Fibroblast of peridontal ligament (primary cell): ENCODE measurements at regions not wholly inside any gene's neighbourhood (a gene's known extent, or its start where the extent isn't known, plus 50 kb on each side); places are given as distances from the start of the nearest gene placed in this dataset.
"Not testable (repeated sequence)": the region's sequence is repeated elsewhere in the genome, so short reads cannot be mapped to it uniquely, and the experiment has no call there.

ENCODE experiments used
- DNase-seq: peaks from one replicate; pipeline ENCODE4 v3.0.0-alpha.2; 2010; ENCODE audit errors: extremely low read depth

DNA sequence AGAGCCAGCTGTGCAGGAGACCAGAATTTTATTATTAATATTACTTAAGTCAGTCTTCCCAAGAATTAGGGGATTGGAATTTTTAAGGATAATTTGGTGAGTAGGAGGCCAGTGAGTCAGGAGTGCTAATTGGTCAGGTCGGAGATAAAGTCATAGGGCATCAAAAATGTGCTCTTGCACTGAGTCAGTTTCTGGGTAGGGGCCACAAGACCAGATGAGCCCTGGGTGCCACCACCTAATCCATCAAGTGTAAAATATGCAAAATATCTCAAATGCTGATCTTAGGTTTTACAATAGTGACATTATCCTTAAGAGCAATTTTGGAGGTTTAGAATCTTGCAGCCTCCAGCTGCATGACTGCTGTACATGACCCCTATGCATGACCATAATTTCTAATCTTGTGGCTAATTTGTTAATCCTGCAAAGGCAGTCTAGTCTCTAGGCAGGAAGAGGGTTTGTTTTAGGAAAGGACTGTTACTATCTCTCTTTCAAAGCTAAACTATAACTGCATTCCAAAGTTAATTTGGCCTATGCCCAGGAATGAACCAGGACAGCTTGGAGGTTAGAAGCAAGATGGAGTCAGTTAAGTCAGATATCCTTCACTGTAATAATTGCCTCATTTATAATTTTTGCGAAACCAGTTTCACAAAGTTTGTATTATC, 215.9 kb downstream of the RNF152 start:
- DNase-seq: no peak

DNA sequence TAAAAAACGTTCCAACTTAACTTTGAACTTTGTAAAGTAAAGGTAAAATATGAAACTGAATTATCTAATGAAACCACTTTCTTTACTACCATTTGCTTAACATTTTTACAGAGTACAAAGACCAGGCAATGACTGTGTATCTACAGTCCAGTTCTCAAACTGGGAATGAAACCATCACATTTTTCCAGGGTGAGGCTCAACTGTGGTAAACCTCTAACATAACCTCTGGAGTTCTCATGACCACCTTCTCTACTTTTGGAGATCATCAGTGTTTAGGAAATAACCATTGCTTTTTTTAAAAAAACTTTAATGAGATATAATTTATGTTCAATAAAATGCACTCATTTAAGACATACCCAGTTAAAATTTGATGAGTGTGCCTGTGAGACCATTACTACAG, 223.5 kb downstream of the RNF152 start:
- DNase-seq: peak; percentile 38

DNA sequence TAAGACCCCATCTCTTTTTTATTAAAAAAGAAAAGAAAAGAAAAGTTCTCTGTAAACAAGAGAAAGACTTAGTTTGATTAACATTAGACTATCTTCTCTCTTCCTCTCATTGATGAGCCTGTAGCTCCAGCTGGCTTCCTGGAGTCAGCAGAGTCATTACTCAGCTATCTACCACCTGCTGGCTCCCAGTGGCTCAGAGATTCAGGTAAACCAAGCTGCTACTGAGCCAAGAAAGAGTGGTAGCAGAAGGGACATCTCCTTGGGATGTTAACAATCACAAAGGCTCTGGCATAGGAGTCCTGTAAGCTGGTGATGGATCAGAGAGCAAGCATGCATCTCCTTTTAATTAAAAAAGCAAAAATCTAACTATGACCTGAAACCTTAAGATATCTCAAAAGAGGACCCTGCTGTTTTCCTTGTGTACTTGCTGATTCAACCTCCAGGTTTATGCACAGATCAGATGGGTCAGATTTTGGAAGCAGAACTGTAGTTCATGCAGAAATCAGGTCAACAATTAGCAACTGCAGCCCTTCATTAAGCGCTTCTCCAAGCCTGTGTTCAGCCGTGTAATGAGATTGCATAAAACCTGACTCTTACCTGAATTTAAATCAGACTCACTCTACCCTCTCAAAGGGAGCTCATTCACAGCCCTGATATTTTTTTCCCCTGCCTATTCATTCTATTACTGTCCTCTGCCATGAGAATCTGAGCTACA, 225.8 kb downstream of the RNF152 start:
- DNase-seq: no peak

DNA sequence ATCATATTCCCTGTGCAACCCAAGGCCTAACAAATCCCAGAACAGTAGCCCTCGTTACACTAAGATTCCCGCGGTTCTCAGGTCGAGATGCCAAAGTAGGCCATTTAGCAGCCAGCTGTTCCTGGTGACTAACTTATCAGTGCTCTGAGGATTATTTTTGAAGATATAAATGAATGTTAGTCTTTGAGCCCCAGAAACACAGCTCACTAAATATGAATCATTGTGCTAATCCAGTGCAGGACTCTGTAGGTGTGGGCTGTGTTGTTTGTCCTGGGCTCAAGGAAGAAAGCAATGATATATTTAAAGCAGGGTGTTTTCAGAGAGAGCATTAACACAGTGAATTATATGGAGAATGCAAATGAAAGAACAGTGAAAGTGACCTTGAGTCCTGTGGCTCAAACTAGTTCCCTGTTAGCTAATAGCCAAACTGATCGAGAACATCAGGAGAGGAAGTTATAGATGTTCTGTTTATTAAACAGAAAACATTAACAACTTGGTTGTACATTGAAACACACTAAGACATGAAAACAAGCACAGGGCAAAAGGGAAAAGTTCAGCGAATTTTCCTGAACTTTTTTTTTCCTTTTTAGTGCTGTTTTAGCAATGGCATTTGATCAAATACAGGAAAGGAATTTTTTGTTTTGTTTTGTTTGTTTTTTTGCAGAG, 228.3 kb downstream of the RNF152 start:
- DNase-seq: no peak

DNA sequence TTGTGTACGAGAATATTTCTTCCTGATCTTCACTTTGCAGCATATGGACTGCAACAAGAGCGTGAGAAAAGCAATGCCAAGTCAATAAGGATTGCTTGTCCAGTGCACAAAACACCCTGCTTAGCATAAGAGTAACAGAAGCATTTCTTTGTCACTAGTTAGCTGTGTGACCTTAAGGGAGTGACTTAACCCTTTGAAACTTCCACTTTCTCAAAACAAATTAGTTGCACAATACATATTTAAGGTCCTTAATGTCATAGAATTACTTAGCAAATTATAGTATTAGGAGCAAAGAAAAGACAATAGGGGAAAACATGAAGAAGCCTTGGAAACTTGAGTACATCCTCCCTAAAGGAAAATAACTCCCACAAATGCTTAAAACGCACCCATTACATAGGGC, 230.1 kb downstream of the RNF152 start:
- DNase-seq: no peak

DNA sequence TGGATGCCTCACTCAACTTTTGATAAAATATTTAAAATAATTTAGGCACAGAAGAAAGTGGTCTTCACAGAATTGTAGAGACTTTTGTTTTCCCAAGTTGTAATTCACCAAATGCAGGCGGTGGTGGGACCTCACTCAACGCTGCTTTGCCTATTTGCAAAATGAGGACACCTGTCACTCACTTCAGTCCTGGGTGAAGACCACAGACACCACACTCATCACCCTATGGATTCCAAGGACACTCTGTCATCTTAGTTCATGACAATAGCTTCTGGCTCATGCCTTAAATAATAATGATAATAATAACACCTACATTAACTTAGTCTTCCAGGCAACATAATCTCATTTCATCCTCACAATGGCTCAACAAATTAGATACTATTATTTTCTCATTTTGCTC, 234.4 kb downstream of the RNF152 start:
- no peak for DNase-seq

DNA sequence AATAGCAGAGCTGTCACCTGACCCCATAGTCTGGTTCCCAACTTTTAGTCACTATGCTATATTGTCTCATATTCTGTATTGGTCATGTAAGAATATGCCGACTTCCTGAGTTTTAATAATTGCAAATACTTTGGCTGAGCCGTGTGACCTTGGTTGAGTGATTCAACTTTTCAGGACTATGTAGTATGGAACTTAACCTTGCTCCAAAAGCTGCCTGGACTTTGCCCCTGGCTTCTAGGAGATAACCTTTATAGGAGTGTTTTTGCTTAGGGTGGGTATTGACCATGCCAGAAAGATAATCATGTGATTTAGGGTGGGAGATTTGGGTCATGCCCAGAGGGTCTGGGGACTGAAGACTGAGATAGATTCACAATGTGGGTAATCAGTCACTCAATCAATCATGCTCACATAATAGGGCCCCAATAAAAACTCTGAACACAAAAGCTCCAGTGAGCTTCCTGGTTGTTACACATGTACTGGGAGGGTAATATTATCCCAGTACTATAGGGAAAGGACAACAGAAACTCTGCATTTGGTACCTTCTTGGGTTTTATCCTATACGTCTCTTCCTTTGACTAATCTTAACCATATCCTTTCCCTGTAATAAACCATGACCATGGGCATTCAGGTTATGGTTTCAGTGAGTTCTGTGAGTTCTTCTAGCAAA, 235.6 kb downstream of the RNF152 start:
- no peak for DNase-seq

DNA sequence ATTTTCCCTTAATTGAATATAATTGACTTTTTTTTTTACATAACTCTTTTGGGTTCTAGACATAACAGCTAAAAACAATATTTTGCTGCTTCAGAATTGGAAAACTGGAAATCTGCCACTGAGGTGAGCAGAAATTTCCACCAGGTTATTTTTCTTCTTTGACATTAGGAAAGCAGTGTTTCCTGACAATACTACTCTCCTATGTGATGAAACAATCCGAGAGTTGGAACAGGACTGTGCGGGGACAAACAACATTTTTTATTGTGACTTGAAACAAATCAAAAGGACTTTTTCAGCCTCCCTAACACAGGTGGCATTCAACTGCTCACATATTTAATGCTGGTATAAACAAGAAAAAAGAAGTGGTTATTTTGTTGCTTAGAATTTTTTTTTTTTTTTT, 237.2 kb downstream of the RNF152 start:
- no peak for DNase-seq

DNA sequence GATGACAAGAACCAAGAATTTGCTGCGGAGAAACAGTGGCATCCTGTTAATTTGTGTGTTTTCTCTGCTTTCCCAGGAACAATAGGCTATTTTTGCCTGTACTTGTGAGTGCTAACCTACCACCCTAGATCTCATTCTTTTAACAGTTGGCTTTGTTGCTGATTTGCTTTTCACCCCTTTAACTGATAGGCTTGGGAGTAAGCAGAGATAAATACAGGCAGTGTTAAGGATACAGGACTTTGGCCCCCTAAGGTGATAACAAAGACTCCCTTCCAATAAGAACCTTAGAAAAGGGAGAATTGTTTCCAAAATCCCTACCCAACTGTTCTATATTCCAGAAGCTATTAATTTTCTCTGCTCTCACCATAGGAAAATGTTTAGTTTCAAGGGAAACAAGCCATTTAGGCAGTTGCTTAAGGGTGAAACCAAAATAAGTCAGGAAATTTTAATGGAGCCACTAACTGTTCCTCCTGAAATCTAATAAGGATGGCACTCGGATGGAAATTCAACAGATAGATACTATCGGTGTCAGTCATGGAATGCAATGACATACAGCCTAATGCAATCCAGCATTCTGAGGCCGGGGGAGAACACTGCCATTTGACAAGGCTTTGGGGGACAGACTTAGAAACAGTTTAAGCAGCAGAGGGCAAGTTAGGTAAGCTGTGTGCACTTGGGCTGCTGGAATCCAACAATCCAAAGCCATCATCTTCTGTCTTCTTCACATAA, 238.8 kb downstream of the RNF152 start:
- DNase-seq: no peak

DNA sequence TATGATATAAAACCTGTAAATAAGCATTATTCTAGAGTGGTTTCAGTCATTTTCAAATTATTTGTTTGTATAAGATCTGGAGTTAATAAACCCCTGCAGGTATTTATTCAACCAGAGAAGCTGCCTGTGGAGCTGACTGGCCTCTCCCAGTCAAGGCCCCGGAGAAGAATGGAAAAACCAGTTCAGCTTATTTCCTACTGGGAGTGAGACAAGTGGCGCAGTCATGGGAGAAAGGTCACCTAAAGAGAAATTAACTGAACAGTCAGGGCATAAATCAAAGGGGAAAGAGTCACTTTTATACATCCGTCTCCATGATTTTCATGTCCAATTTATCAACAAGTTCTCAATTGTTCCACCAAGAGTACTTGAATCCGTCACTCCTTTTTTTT, 240.9 kb downstream of the RNF152 start:
- DNase-seq: no peak

DNA sequence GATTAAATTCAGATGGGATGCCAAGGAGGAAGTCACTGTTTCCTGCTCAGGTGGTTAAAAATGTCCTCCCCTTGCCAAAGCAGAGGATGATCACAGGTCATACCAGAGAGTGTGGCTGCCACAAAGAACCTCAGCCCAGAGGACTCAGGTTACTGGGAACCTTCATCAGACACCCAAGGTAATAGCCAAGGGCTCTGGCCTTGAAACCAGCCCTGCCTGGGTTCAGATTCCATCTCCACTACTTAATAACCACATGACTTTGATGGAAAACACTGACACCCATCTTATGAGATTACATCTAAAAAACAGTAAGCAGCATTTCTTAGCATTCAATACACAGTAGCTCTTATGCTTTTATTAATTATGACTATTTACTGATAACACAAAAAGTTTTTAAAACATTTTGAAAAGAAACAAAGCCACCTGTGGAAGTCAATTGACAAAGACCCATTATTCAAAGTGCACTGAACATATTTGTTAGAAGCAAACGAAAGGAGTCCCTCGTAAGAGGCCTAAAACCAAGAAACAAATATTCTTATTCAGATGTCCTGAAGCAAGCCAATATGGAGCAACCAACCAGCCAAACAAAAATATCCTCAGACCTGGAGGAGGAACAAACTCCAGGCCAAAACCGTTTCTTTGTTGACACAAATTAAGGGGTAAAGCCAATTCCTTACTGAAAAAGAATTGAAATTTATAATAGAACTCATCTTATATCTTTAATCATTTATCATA, 241.5 kb downstream of the RNF152 start:
- no peak for DNase-seq

DNA sequence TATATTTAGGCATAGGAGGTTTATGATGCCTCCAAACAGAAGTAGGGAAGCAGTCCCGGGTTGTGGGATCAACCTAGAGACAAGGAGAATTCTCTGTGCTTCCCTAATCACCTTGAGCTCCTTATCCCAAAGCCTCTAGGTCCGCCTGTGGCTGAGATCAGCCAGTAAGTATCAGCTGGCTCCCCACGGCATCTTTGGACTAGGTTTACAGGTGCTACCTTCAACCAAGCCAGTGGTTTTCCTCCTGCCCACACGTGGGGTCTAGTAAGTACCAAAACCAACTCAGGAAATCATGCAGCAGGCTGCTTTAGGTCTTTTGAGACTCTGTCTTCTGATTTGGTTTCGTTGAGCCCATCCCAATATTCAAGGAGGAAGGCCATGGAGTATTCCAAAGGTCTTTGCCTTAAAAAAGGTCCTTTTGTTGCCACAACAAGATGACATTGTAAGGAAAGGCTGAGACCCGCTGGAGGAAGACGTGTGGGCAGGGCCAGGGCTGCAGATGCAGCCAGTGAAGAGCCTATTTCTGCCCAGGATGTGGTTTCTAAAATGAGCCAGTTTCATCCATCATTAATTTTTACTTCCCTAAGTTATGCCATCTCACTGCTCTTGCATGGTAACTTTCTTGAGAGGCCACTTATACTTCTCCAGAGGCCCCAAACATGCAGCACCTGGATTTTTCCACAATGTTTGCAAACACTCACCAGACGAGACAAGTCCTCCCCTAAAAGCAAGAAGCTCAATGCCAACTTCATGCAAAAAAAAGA, 248.7 kb downstream of the RNF152 start:
- DNase-seq: no peak

DNA sequence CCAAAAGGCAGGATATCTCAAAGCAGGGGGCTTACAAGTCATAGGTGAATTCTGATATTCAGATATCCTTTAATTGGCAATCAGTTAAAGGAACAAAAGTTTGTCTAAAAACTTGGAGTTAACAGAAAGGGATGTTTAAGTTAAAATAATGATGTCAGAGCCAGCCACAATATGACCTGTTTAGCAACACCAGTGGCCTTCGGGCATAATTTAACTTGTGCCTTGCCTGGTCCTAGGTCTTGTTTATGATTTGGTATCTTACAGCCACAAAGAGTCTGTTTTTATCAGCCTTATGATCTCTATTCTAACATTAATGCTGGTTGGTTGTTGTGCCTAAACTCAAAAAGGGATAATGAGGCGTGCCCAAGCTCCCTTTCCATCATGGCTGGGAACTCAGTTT, 252.9 kb downstream of the RNF152 start:
- no peak for DNase-seq

DNA sequence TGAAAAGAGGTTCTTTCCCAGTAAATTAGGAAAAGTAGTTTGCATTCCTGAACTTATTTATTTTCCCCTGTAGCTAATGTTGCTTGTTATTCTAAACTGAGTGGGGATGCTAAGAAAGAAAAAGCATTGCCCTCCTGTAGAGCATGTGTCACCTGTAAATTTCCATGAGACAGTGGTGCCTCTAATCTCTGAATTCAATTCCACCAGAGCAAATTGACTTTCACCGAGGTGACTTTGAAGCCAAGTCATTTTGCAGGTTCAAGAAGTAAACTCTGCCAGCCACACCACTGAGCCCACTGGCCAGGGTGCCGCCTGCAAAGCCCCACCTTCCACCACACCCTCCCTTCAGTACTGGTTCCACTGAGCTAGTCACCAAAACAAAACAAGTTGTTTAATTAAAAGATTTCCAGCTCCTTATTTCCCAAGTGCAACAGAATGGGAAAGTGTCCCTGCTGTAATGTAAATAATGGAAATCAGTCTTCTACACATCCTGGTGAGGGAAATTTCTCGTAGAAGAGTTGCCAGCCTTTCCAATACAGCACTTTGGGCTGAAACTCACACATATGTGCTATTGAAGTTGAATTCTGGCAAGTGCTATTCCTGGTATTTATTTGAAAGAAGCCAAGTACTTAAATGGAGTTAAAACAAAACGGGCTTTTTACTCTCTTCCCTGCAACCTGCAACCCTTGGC, 254.8 kb downstream of the RNF152 start:
- peak; percentile 14 for DNase-seq

DNA sequence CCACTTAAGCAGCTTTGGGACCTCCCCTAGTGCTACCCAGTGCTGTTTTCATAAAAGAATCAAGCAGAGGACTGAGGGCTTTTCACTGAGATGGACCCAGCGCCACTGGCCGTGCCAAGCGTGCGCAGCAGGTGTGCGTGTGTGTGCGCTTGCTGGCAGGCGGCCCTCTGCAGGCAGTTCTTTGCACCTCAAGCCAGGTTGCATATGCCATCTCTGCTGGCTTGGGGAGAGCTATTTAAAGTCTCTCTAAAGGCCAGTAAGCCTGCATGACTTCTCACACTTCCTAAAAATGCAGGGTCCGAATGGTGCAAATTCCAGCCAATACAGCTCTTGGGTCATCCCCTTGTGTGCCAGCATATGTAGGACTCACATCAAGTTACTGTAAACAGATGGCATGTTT, 255.5 kb downstream of the RNF152 start:
- no peak for DNase-seq

DNA sequence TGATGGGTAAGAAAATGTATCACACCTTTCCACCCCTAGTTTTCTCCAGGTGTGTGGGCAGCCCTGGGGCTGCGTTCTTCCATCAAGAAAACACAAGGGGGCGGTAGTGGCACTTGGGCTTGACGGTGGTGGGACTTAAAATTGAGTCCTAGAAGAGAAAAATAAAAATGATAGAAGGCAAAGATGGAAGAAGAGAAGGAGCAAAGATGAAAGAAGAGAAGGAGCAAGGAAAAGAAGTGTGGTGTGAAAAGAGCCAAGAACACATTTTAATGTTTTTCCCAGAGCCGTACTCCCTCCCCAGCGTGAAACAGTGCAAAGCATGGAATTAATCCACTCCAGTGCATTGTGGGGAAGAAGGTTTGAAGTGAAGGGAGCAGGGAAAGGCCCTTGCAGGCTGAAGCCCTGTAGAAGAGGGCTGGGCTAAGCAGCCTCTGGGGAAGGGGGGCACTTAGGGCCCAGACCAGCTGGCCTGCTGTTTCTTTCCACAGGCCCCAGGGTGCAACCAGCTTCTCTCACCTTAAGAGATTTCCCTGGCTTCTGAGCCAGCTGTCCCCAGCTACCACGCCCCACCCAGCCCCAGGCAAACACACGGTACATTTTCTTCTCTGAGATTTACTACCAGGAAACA, 256.8 kb downstream of the RNF152 start:
- DNase-seq: peak; percentile 69

DNA sequence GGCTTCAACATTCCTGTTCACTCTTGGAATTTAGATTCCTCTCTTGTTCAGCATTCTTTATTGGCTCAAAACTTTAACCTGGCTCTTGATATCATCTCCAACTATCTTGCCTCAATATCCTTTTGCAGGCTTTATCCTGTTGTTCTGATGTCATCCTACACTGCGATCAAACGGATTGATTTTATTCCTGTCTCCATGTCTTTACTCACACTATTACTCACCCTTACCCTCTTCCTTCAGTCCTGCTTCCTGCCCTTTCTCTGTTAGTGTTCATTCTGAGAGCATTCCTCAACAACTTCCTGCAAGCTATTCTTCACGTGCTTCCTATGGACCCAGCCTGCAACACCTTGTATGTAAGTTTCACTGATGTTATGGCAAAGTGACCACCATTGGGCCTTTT, 264.7 kb downstream of the RNF152 start:
- DNase-seq: no peak

DNA sequence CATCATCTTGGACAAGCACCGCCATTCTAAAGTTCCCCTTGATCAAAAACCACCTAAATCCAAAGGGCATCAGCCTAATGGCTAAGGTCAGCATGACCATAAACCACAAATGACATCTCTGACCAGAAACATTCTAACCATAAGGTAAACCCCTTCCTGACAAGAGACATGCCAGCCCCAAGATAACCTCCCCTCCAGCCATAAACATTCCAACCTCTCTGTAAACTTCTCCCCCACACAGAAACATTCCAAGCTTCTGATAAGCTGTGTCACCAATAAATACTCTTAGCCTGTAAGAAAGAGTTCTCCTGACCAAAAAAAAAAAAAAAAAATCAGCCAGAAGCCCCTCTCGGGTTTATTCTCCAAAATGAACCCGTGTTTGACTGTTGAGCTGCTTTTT, 268.2 kb downstream of the RNF152 start:
- not testable (repeated sequence) for DNase-seq

DNA sequence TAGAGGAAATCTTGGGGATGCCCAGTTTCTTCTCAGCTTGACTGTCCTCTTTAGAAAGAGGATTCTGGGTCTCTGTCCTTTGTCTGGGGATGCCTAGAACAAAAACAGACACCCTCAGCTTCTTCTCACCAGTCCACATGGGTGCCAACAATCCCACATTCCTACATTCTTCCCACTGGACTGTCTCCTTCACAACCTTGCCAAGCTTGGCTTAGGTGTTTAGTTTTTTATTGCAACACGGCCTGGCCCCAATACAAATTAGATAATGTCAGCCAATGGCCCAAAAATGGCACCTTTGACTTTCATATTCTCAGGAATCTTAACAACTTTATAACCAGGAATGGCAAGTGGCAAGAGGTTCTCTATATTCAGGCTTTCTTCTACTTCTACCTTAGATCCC, 273.0 kb downstream of the RNF152 start:
- no peak for DNase-seq
